DND-41 (cell line): ENCODE measurements at regions not wholly inside any gene's neighbourhood (a gene's known extent, or its start where the extent isn't known, plus 50 kb on each side); places are given as distances from the start of the nearest gene placed in this dataset.

Experiments used
- EZH2 ChIP-seq: IDR thresholded peaks from 3 replicates; pipeline ENCODE4 v1.6.1; 2012; ENCODE audit warnings: borderline replicate concordance, low read depth, mild to moderate bottlenecking, moderate library complexity, low read length, inconsistent platforms; ENCODE audit not compliant: severe bottlenecking
- TF ChIP-seq, protein P1 (sequence below): IDR thresholded peaks from 2 replicates; pipeline ENCODE4 v1.5.1; 2012; ENCODE audit warnings: borderline replicate concordance, low read length, moderate library complexity, mild to moderate bottlenecking; ENCODE audit not compliant: poor library complexity, severe bottlenecking; ENCODE audit errors: extremely low read depth

DNA sequence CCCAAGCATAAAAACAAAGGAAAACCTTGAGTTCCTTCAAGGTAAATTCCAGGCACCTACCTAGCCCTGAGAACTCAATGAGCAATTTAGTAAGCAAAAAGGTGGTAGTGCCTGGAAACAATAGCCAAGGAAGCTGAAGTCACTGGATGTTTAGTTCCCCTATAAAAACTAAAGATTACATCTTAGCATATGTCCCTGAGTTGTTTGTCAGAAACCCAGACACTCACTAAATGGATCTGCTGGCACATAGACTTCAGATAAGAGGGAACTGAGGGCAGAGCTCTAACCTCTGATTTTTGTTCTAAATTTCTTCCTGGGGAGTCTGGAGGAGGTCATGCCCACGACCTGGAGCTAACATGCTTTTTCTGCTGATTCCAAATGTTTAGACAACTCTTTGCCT, 532.8 kb upstream of the SALL1 start:
- TF ChIP-seq, protein P1, sequence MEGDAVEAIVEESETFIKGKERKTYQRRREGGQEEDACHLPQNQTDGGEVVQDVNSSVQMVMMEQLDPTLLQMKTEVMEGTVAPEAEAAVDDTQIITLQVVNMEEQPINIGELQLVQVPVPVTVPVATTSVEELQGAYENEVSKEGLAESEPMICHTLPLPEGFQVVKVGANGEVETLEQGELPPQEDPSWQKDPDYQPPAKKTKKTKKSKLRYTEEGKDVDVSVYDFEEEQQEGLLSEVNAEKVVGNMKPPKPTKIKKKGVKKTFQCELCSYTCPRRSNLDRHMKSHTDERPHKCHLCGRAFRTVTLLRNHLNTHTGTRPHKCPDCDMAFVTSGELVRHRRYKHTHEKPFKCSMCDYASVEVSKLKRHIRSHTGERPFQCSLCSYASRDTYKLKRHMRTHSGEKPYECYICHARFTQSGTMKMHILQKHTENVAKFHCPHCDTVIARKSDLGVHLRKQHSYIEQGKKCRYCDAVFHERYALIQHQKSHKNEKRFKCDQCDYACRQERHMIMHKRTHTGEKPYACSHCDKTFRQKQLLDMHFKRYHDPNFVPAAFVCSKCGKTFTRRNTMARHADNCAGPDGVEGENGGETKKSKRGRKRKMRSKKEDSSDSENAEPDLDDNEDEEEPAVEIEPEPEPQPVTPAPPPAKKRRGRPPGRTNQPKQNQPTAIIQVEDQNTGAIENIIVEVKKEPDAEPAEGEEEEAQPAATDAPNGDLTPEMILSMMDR, result no peak
- no peak for TF ChIP-seq EZH2
